Transverse colon (tissue), 3 donors: ENCODE measurements at regions not wholly inside any gene's neighbourhood (a gene's known extent, or its start where the extent isn't known, plus 50 kb on each side); places are given as distances from the start of the nearest gene placed in this dataset.

ENCODE experiments used
- POLR2A ChIP-seq: fragments of 450-650 bp; IDR thresholded peaks from one replicate; pipeline ENCODE4 v1.6.1; 2016; ENCODE audit warnings: antibody characterized with exemption, mild to moderate bottlenecking, moderate library complexity
- TF ChIP-seq, protein P1 (sequence below), 5 experiments: fragments of 200-600 bp in 3 of 5; fragments of 450-650 bp in 2 of 5; sonication (generic) in 3 of 5; IDR thresholded peaks; 1 replicate in 2 of 5; 2 replicates in 3 of 5; pipeline ENCODE4 v1.5.1; 2016 to 2017; ENCODE audit warnings: antibody characterized with exemption in 5 of 5, inconsistent platforms in 3 of 5, mild to moderate bottlenecking in 2 of 5, moderate library complexity in 1 of 5

DNA sequence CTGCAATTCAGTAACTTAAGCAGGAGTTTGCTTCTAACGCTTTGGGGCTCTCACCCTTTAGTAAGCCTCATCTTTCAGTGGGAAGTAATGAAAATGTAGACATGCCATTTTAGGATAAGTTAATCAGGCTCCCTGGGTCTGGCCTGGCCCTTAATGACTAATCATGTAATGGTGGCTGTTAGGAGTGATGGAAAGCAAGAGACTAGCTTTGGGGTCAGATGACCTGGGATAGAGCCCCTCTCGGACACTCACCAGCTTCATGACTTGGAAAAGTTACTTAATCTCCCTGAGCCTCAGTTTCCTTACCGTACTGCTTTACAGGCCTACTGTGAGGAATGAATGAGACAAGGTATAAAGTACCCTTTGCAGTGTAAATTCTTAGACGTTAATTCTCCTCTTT is 194.4 kb downstream of the LPIN1 start:
- TF ChIP-seq POLR2A = no peak
- TF ChIP-seq, protein P1, sequence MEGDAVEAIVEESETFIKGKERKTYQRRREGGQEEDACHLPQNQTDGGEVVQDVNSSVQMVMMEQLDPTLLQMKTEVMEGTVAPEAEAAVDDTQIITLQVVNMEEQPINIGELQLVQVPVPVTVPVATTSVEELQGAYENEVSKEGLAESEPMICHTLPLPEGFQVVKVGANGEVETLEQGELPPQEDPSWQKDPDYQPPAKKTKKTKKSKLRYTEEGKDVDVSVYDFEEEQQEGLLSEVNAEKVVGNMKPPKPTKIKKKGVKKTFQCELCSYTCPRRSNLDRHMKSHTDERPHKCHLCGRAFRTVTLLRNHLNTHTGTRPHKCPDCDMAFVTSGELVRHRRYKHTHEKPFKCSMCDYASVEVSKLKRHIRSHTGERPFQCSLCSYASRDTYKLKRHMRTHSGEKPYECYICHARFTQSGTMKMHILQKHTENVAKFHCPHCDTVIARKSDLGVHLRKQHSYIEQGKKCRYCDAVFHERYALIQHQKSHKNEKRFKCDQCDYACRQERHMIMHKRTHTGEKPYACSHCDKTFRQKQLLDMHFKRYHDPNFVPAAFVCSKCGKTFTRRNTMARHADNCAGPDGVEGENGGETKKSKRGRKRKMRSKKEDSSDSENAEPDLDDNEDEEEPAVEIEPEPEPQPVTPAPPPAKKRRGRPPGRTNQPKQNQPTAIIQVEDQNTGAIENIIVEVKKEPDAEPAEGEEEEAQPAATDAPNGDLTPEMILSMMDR (IDR thresholded peaks at IDR 0.05) = no peak
